GM12864 (cell line): ENCODE measurements at regions not wholly inside any gene's neighbourhood (a gene's known extent, or its start where the extent isn't known, plus 50 kb on each side); places are given as distances from the start of the nearest gene placed in this dataset.

Source experiments
- DNase-seq: peaks from one replicate; pipeline ENCODE4 v3.0.0-alpha.2; 2011; ENCODE audit warnings: low read depth
- H3K4me3 ChIP-seq: 2 replicates; pipeline ENCODE4 v1.5.1; 2011; ENCODE audit warnings: mild to moderate bottlenecking, low read depth, low read length, control low read depth
- CTCF ChIP-seq: IDR thresholded peaks from 2 replicates; pipeline ENCODE4 v1.5.1; 2011; ENCODE audit warnings: low read depth, mild to moderate bottlenecking, moderate library complexity, low read length, control low read depth, inconsistent platforms; ENCODE audit errors: missing control alignments

- no peak overlapping the region for H3K4me3 ChIP-seq
- no peak for TF ChIP-seq CTCF
- DNase-seq, result no peak
These were observed 1174.9 kb upstream of the AUTS2 start for GRCh38 chr7:68423356-68423755.

- H3K4me3 ChIP-seq, result no peak overlapping the region
- no peak for DNase-seq
- TF ChIP-seq CTCF, result no peak
These were observed 1173.5 kb upstream of the AUTS2 start for GRCh38 chr7:68424658-68425297.

- no peak overlapping the region for H3K4me3 ChIP-seq
- no peak for DNase-seq
- no peak for TF ChIP-seq CTCF
These were observed 1172.9 kb upstream of the AUTS2 start for GRCh38 chr7:68425377-68425776.

GRCh38 chr7:68429411-68430117, 1168.7 kb upstream of the AUTS2 start:
- H3K4me3 ChIP-seq, result no peak overlapping the region
- no peak for DNase-seq
- no peak for TF ChIP-seq CTCF

- no peak for DNase-seq
- no peak overlapping the region for H3K4me3 ChIP-seq
- no peak for TF ChIP-seq CTCF
These were observed 1165.7 kb upstream of the AUTS2 start for GRCh38 chr7:68432585-68432984.

GRCh38 chr7:68433462-68434070, 1164.7 kb upstream of the AUTS2 start:
- DNase-seq, result no peak
- TF ChIP-seq CTCF, result no peak
- H3K4me3 ChIP-seq, result no peak overlapping the region

GRCh38 chr7:68434857-68435256, 1163.4 kb upstream of the AUTS2 start:
- no peak for TF ChIP-seq CTCF
- H3K4me3 ChIP-seq, result no peak overlapping the region
- DNase-seq, result no peak
